ENCODE measurements at regions not wholly inside any gene's neighbourhood (a gene's known extent, or its start where the extent isn't known, plus 50 kb on each side); places are given as distances from the start of the nearest gene placed in this dataset.
"Not testable (repeated sequence)": the region's sequence is repeated elsewhere in the genome, so short reads cannot be mapped to it uniquely, and the experiment has no call there.

DNA sequence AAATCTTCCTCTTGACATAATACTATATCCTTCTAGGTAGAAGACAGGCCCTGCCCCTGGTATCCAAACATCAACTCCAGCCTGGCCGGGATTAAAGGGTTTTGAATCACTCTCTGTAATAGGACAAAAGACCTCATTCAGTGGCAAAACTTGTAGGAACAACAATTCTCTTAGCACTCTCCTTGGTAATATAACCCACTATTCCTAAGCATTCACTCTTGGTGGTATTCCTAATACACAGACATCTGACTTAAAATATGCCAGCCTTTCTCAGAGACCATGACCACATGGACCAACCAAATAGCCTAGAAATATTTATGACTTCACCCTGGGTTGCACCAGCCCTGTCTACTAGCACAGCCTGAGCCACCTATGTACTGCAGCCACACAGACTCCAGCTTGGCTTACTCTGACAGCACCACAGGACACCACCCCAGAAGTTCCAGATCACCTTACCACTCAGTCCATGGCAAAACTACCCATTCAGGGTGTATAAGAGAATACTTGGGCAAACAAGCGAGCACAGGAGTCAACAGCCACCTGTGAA, 244.9 kb upstream of the NEBL start:
- 83% methylated on average over 1 of the region's 2 CpGs for WGBS, 2 experiments (ENCODE audit: insufficient coverage in 2 of 2)
- Histone ChIP-seq H3K4me3 (ENCODE audit: extremely low read depth, insufficient read depth, low read length, poor library complexity, severe bottlenecking) (no peak overlapping the region), H3K36me3 (ENCODE audit: control insufficient read depth, insufficient read depth, low read length) (no peaks in the 10 kb centered on the region), H3K4me1 (ENCODE audit: control insufficient read depth, insufficient read depth, low read length, poor library complexity, severe bottlenecking) (no peaks in the 10 kb centered on the region), H3K9me3 (ENCODE audit: control insufficient read depth, low read length) (no peaks in the 10 kb centered on the region), H3K27ac (ENCODE audit: low read depth, low read length, severe bottlenecking) (no peak overlapping the region)

GRCh38 chr10:21138769-21139340, 241.7 kb upstream of the NEBL start:
- 100% methylated on average over 1 to 3 of the region's 6 CpGs for WGBS, 2 experiments (ENCODE audit: insufficient coverage in 2 of 2)
- Histone ChIP-seq H3K4me3 (ENCODE audit: extremely low read depth, insufficient read depth, low read length, poor library complexity, severe bottlenecking) (no peak overlapping the region), H3K36me3 (ENCODE audit: control insufficient read depth, insufficient read depth, low read length) (no peaks in the 10 kb centered on the region), H3K4me1 (ENCODE audit: control insufficient read depth, insufficient read depth, low read length, poor library complexity, severe bottlenecking) (no peaks in the 10 kb centered on the region), H3K27ac (ENCODE audit: low read depth, low read length, severe bottlenecking) (no peak overlapping the region), H3K9me3 (ENCODE audit: control insufficient read depth, low read length) (no peaks in the 10 kb centered on the region)

GRCh38 chr10:21135023-21135931, 238.2 kb upstream of the NEBL start:
- Histone ChIP-seq H3K4me1 (ENCODE audit: control insufficient read depth, insufficient read depth, low read length, poor library complexity, severe bottlenecking) (no peaks in the 10 kb centered on the region), H3K27ac (ENCODE audit: low read depth, low read length, severe bottlenecking) (no peak overlapping the region), H3K36me3 (ENCODE audit: control insufficient read depth, insufficient read depth, low read length) (no peaks in the 10 kb centered on the region), H3K9me3 (ENCODE audit: control insufficient read depth, low read length) (no peaks in the 10 kb centered on the region), H3K4me3 (ENCODE audit: extremely low read depth, insufficient read depth, low read length, poor library complexity, severe bottlenecking) (no peak overlapping the region)
- WGBS, 2 experiments (ENCODE audit: insufficient coverage in 2 of 2) = 89 to 94% methylated on average over 5 to 8 of the region's 10 CpGs

- 93 to 99% methylated on average over 6 of the region's 7 CpGs for WGBS, 2 experiments (ENCODE audit: insufficient coverage in 2 of 2)
Observed at GRCh38 chr10:21134645-21135022, 237.5 kb upstream of the NEBL start.

DNA sequence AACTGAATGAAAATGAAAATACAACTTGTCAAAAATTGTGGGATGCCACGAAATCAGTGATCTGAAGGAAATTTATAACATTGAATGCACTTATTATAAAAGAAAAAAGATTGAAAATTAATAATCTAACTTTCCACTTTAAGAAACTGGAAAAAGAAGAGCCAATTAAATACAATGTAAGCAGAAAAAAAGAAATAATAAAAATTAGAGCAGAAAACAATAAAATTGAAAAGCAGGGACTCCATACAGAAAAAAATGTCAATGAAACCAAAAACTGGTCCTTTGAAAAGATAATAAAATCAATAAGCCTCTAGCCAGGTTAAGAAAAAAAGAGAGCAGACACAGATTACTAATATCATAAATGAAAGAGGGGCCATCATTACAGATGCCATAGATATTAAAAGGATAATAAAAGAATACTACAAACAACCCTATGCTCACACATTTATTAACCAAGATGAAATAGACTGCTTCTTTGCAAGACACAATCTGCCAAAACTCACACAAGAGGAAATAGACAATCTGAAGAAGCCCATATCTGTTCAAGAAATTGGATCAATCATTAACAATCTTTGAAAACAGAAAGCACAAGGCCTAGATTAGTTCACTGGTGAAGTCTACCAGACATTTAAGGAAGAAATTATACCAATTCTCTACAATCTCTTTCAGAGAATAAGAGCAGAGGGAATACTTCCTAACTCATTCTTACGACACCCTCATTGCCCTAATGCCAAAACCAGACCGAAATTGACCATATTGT, 233.8 kb upstream of the NEBL start:
- no peak overlapping the region for H3K27ac ChIP-seq (ENCODE audit: low read depth, low read length, severe bottlenecking)
- WGBS, 2 experiments (ENCODE audit: insufficient coverage in 2 of 2) = 100% methylated on average over 1 of the region's 3 CpGs; no CpG with 5 or more reads in 1 of the 2 experiments
- no peaks in the 10 kb centered on the region for H3K4me1 ChIP-seq (ENCODE audit: control insufficient read depth, insufficient read depth, low read length, poor library complexity, severe bottlenecking)
- H3K9me3 ChIP-seq (ENCODE audit: control insufficient read depth, low read length) = no peaks in the 10 kb centered on the region
- no peak overlapping the region for H3K4me3 ChIP-seq (ENCODE audit: extremely low read depth, insufficient read depth, low read length, poor library complexity, severe bottlenecking)
- H3K36me3 ChIP-seq (ENCODE audit: control insufficient read depth, insufficient read depth, low read length) = no peaks in the 10 kb centered on the region

More at GRCh38 chr10:21134645-21135022, 237.5 kb upstream of the NEBL start:
- H3K4me1 ChIP-seq (ENCODE audit: control insufficient read depth, insufficient read depth, low read length, poor library complexity, severe bottlenecking) = no peaks in the 10 kb centered on the region
- no peaks in the 10 kb centered on the region for H3K36me3 ChIP-seq (ENCODE audit: control insufficient read depth, insufficient read depth, low read length)
- H3K9me3 ChIP-seq (ENCODE audit: control insufficient read depth, low read length) = no peaks in the 10 kb centered on the region
- H3K4me3 ChIP-seq (ENCODE audit: extremely low read depth, insufficient read depth, low read length, poor library complexity, severe bottlenecking) = no peak overlapping the region
- no peak overlapping the region for H3K27ac ChIP-seq (ENCODE audit: low read depth, low read length, severe bottlenecking)

GRCh38 chr10:21130108-21130507, 233.0 kb upstream of the NEBL start:
- H3K27ac ChIP-seq (ENCODE audit: low read depth, low read length, severe bottlenecking) = no peak overlapping the region
- no peaks in the 10 kb centered on the region for H3K9me3 ChIP-seq (ENCODE audit: control insufficient read depth, low read length)
- H3K4me1 ChIP-seq (ENCODE audit: control insufficient read depth, insufficient read depth, low read length, poor library complexity, severe bottlenecking) = no peaks in the 10 kb centered on the region
- H3K4me3 ChIP-seq (ENCODE audit: extremely low read depth, insufficient read depth, low read length, poor library complexity, severe bottlenecking) = no peak overlapping the region
- H3K36me3 ChIP-seq (ENCODE audit: control insufficient read depth, insufficient read depth, low read length) = no peaks in the 10 kb centered on the region

- H3K4me1 ChIP-seq (ENCODE audit: control insufficient read depth, insufficient read depth, low read length, poor library complexity, severe bottlenecking) = no peaks in the 10 kb centered on the region
- H3K9me3 ChIP-seq (ENCODE audit: control insufficient read depth, low read length) = no peaks in the 10 kb centered on the region
- no peak overlapping the region for H3K4me3 ChIP-seq (ENCODE audit: extremely low read depth, insufficient read depth, low read length, poor library complexity, severe bottlenecking)
- 90 to 96% methylated on average over 6 to 8 of the region's 10 CpGs for WGBS, 2 experiments (ENCODE audit: insufficient coverage in 2 of 2)
- H3K36me3 ChIP-seq (ENCODE audit: control insufficient read depth, insufficient read depth, low read length) = no peaks in the 10 kb centered on the region
- H3K27ac ChIP-seq (ENCODE audit: low read depth, low read length, severe bottlenecking) = no peak overlapping the region
Observed at GRCh38 chr10:21125471-21126228, 228.5 kb upstream of the NEBL start.

DNA sequence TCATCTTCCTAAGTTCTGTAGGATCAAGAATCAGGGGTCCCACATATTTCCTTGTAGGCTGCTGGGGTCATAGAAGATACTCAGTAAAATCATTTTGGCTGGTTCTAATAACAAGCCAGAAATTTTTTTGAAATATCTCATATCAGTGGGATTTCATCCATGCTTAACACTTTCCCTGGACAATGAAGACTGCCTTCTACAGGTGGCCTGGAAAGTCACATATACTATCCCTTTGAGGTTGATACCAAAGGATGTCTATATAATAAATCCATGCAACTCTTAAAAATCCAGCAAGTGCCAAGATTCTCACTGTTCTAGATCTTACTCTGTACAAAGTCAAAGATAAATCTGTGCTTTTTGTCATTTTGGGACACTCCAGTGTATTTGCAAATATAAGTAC, 225.8 kb upstream of the NEBL start:
- Histone ChIP-seq H3K4me3 (ENCODE audit: extremely low read depth, insufficient read depth, low read length, poor library complexity, severe bottlenecking) (no peak overlapping the region), H3K9me3 (ENCODE audit: control insufficient read depth, low read length) (no peaks in the 10 kb centered on the region), H3K36me3 (ENCODE audit: control insufficient read depth, insufficient read depth, low read length) (no peaks in the 10 kb centered on the region), H3K4me1 (ENCODE audit: control insufficient read depth, insufficient read depth, low read length, poor library complexity, severe bottlenecking) (no peaks in the 10 kb centered on the region), H3K27ac (ENCODE audit: low read depth, low read length, severe bottlenecking) (no peak overlapping the region)

DNA sequence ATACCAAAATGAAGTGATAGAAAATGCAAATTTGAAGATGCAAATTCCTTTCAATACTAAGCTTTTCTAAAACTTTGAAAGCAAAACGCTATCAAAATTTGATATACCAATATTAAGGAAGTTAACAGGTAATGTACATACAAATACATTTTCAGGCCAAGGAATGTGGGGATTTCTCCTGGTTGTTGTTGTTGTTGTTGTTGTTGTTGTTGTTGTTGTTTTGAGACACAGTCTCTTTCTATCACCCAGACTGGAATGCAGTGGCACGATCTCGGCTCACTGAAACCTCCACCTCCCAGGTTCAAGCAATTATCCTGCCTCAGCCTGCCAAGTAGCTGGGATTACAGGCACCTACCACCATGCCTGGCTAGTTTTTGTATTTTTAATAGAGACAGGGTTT, 224.7 kb upstream of the NEBL start:
- no CpG with 5 or more reads among the region's 3 CpGs for WGBS, 2 experiments (ENCODE audit: insufficient coverage in 2 of 2)
- not testable (repeated sequence) for H3K4me1 ChIP-seq (ENCODE audit: control insufficient read depth, insufficient read depth, low read length, poor library complexity, severe bottlenecking); H3K4me3 ChIP-seq (ENCODE audit: extremely low read depth, insufficient read depth, low read length, poor library complexity, severe bottlenecking); H3K36me3 ChIP-seq (ENCODE audit: control insufficient read depth, insufficient read depth, low read length); H3K9me3 ChIP-seq (ENCODE audit: control insufficient read depth, low read length); H3K27ac ChIP-seq (ENCODE audit: low read depth, low read length, severe bottlenecking)

GRCh38 chr10:21114683-21115082, 217.6 kb upstream of the NEBL start:
- H3K4me1 ChIP-seq (ENCODE audit: control insufficient read depth, insufficient read depth, low read length, poor library complexity, severe bottlenecking) = peaks cover 3% of the 10 kb centered on the region
- no peak overlapping the region for H3K4me3 ChIP-seq (ENCODE audit: extremely low read depth, insufficient read depth, low read length, poor library complexity, severe bottlenecking)
- WGBS, 2 experiments (ENCODE audit: insufficient coverage in 2 of 2) = 88 to 100% methylated on average over 1 of the region's 4 CpGs

More at GRCh38 chr10:21114683-21115082, 217.6 kb upstream of the NEBL start:
- Histone ChIP-seq H3K36me3 (ENCODE audit: control insufficient read depth, insufficient read depth, low read length) (no peaks in the 10 kb centered on the region), H3K27ac (ENCODE audit: low read depth, low read length, severe bottlenecking) (no peak overlapping the region), H3K9me3 (ENCODE audit: control insufficient read depth, low read length) (no peaks in the 10 kb centered on the region)

Measured in mesodermal cell (in vitro differentiated cells).